HCT116 (cell line): ENCODE measurements at regions not wholly inside any gene's neighbourhood (a gene's known extent, or its start where the extent isn't known, plus 50 kb on each side); places are given as distances from the start of the nearest gene placed in this dataset.

Experiments
- EZH2 ChIP-seq: fragments of 200-600 bp; sonication (generic); IDR thresholded peaks from 2 replicates; pipeline ENCODE4 v1.6.1; 2017; ENCODE audit warnings: antibody characterized with exemption, mixed run types
- EZH2phosphoT487 ChIP-seq: fragments of 200-600 bp; IDR thresholded peaks from 2 replicates; pipeline ENCODE4 v1.6.1; 2018; ENCODE audit warnings: antibody characterized with exemption, borderline replicate concordance
- FOSL1 ChIP-seq: IDR thresholded peaks from 2 replicates; pipeline ENCODE4 v1.6.1; 2012; ENCODE audit warnings: low read depth
- MAX ChIP-seq: IDR thresholded peaks from 2 replicates; pipeline ENCODE4 v1.6.1; 2012
- POLR2A ChIP-seq: IDR thresholded peaks from 2 replicates; pipeline ENCODE4 v1.7.0; 2011; ENCODE audit warnings: borderline replicate concordance; ENCODE audit not compliant: insufficient read depth, insufficient read length; ENCODE audit errors: extremely low read depth
- SIN3A ChIP-seq: IDR thresholded peaks from 2 replicates; pipeline ENCODE4 v1.6.1; 2012; ENCODE audit warnings: low read depth

- TF ChIP-seq POLR2A (no peak), EZH2 (no peak), FOSL1 (no peak), EZH2phosphoT487 (no peak), SIN3A (no peak), MAX (no peak)
Measured at GRCh38 chr5:117041926-117042595, 467.4 kb upstream of the SEMA6A start.
